B cell (primary cell): ENCODE measurements at regions not wholly inside any gene's neighbourhood (a gene's known extent, or its start where the extent isn't known, plus 50 kb on each side); places are given as distances from the start of the nearest gene placed in this dataset.

ENCODE experiments used
- ATAC-seq: fragments of 200-7000 bp; cut with Tn5 transposase; one replicate; pipeline ENCODE4 v1.10.0; 2021; ENCODE audit warnings: low read depth, mild to moderate bottlenecking, moderate number of reproducible peaks, moderate library complexity
- CTCF ChIA-PET: fragments of 350-600 bp; sonication (Branson Sonifier 250); formaldehyde crosslinking; loops from one replicate; lab custom pipeline; 2021; ENCODE audit warnings: antibody characterized with exemption, inconsistent platforms; lab: Charles Lee
- POLR2A ChIA-PET: fragments of 350-600 bp; sonication (Branson Sonifier 250); formaldehyde crosslinking; loops from one replicate; lab custom pipeline; 2021; ENCODE audit warnings: antibody characterized with exemption; lab: Charles Lee
- DNase-seq: peaks from one replicate; pipeline ENCODE4 v3.0.0; 2013
- H2AFZ ChIP-seq: 2 replicates; pipeline ENCODE4 v1.6.1; 2012; ENCODE audit warnings: mild to moderate bottlenecking, low read depth, low read length; ENCODE audit not compliant: insufficient read depth, poor library complexity, severe bottlenecking
- H3K27ac ChIP-seq, 2 donors: 1 replicate in 1 of 2; 2 replicates in 1 of 2; pipeline ENCODE4 v1.5.1; 2012 to 2013; ENCODE audit warnings: low read length in 2 of 2, mild to moderate bottlenecking in 2 of 2, moderate library complexity in 1 of 2
- H3K27me3 ChIP-seq, 4 experiments: fragments of 200-600 bp in 1 of 4; sonication (generic) in 1 of 4; replicated peaks in 1 of 4; 1 replicate in 2 of 4; 2 replicates in 2 of 4; pipeline versions ENCODE4 v1.6.1 to v1.7.0; 2013 to 2016; ENCODE audit warnings: low read length in 3 of 4, mild to moderate bottlenecking in 2 of 4, mixed read lengths in 1 of 4, moderate library complexity in 1 of 4; ENCODE audit not compliant: insufficient read depth in 4 of 4, control insufficient read depth in 3 of 4; ENCODE audit errors: control extremely low read depth in 1 of 4
- H3K36me3 ChIP-seq, 2 experiments: replicated peaks in 1 of 2; 1 replicate in 1 of 2; 2 replicates in 1 of 2; pipeline versions ENCODE4 v1.6.1 to v1.7.1; 2013; ENCODE audit warnings: low read length in 1 of 2; ENCODE audit not compliant: insufficient read depth in 2 of 2, control insufficient read depth in 1 of 2; ENCODE audit errors: control extremely low read depth in 1 of 2, extremely low read depth in 1 of 2
- H3K4me1 ChIP-seq, 2 donors: fragments of 200-600 bp in 1 of 2; sonication (generic) in 1 of 2; 1 replicate in 1 of 2; 2 replicates in 1 of 2; pipeline versions ENCODE4 v1.5.1 to v1.6.1; 2013 to 2017; ENCODE audit warnings: low read length in 2 of 2; ENCODE audit not compliant: control insufficient read depth in 2 of 2, insufficient read depth in 2 of 2
- H3K4me2 ChIP-seq: replicated peaks from 2 replicates; pipeline ENCODE3; 2012; ENCODE audit warnings: mild to moderate bottlenecking, low read depth, low read length; ENCODE audit not compliant: poor library complexity, severe bottlenecking
- H3K4me3 ChIP-seq, 5 experiments: fragments of 200-600 bp in 1 of 5; sonication (generic) in 1 of 5; 1 replicate in 3 of 5; 2 replicates in 2 of 5; pipeline versions ENCODE4 v1.5.1 to v1.7.0; 2011 to 2016; ENCODE audit warnings: low read length in 4 of 5, mild to moderate bottlenecking in 4 of 5, low read depth in 2 of 5, control low read depth in 1 of 5, moderate library complexity in 1 of 5; ENCODE audit not compliant: insufficient read depth in 1 of 5; ENCODE audit errors: control extremely low read depth in 1 of 5, extremely low read depth in 1 of 5
- H3K79me2 ChIP-seq: fragments of 200-600 bp; sonication (generic); one replicate; pipeline ENCODE4 v1.6.0; 2016; ENCODE audit warnings: low read length; ENCODE audit not compliant: control insufficient read depth, insufficient read depth
- H3K9ac ChIP-seq: fragments of 200-600 bp; sonication (generic); 2 replicates; pipeline ENCODE4 v1.6.1; 2017; ENCODE audit warnings: mild to moderate bottlenecking, low read length, moderate library complexity
- H3K9me3 ChIP-seq, 3 donors: one replicate each; pipeline versions ENCODE4 v1.6.1 to v1.7.1; 2013; ENCODE audit warnings: low read length in 2 of 3; ENCODE audit not compliant: control insufficient read depth in 2 of 3, insufficient read depth in 1 of 3; ENCODE audit errors: control extremely low read depth in 1 of 3
- H4K20me1 ChIP-seq: 2 replicates; pipeline ENCODE4 v1.6.0; 2012; ENCODE audit warnings: mild to moderate bottlenecking, low read length; ENCODE audit not compliant: insufficient read depth, control insufficient read depth, poor library complexity, severe bottlenecking
- H3K27ac Mint-ChIP-seq: one replicate; pipeline ENCODE4 v1.8.0; 2021; ENCODE audit warnings: mixed read lengths
- H3K27me3 Mint-ChIP-seq: one replicate; pipeline ENCODE4 v1.8.0; 2021; ENCODE audit warnings: mixed read lengths
- H3K4me1 Mint-ChIP-seq: one replicate; pipeline ENCODE4 v1.8.0; 2021; ENCODE audit warnings: mixed read lengths
- H3K4me3 Mint-ChIP-seq: one replicate; pipeline ENCODE4 v1.8.0; 2021; ENCODE audit warnings: mixed read lengths
- H3K9me3 Mint-ChIP-seq: one replicate; pipeline ENCODE4 v1.8.0; 2022; ENCODE audit warnings: mixed read lengths; ENCODE audit not compliant: insufficient read depth
- CTCF ChIP-seq: fragments of 200-600 bp; IDR thresholded peaks from one replicate; pipeline ENCODE4 v1.8.0; 2022; ENCODE audit warnings: antibody characterized with exemption, mild to moderate bottlenecking
- EZH2 ChIP-seq: IDR thresholded peaks from 2 replicates; pipeline ENCODE4 v1.6.1; 2012; ENCODE audit warnings: borderline replicate concordance, low read depth, mild to moderate bottlenecking, moderate library complexity, low read length; ENCODE audit not compliant: insufficient read depth, poor library complexity, severe bottlenecking
- WGBS: methylation state at CpG from one replicate; pipeline ENCODE4 v1.1.5; 2013; ENCODE audit warnings: missing lambda C conversion rate; ENCODE audit not compliant: insufficient coverage; 5-methylcytosine and 5-hydroxymethylcytosine counted together
- intact Hi-C: fragments of 100-400 bp; cut with micrococcal nuclease; formaldehyde crosslinking; loops from one replicate; pipeline ENCODE4 v1.10.0; 2022

DNA sequence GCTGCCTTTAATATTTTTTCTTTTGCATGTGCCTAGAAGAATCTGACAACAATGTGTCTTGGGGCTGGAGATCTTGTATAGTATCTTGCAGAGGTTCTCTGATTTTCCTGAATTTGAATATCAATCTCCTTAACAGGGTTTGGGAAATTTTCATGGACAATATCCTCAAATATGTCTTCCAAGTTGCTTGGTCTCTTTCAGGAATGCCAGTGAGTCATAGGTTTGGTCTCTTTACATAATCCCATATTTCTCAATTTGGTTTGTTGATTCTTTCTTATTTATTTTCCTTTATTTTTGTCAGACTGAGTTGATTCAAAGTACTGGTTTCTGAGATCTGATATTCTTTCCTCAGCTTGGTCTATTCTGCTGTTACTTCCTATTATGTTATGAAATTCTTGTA is 208.7 kb upstream of the GLI3 start:
- no peaks in the 10 kb centered on the region for H3K79me2 ChIP-seq
- no peaks in the 10 kb centered on the region for H4K20me1 ChIP-seq
- no peak overlapping the region for H3K9ac ChIP-seq
- H3K9me3 ChIP-seq = peaks cover 0 to 6% (median 2%) of the 10 kb centered on the region in 3 donors
- DNase-seq (no peak), ATAC-seq (no peak)
- H3K4me1 ChIP-seq = no peaks in the 10 kb centered on the region
- no peak overlapping the region for H2AFZ ChIP-seq
- Mint-ChIP-seq H3K4me1 (no peaks in the 10 kb centered on the region), H3K4me3 (no peak overlapping the region), H3K27me3 (peaks cover 6% of the 10 kb centered on the region), H3K27ac (no peak overlapping the region), H3K9me3 (peaks cover 5% of the 10 kb centered on the region)
- no peak overlapping the region for H3K27ac ChIP-seq
- H3K4me3 ChIP-seq = no peak overlapping the region
- POLR2A ChIA-PET = no interaction called here
- TF ChIP-seq EZH2 (no peak), CTCF (no peak)
- H3K4me2 ChIP-seq = no peak overlapping the region
- intact Hi-C loops = no loop called here
- no peaks in the 10 kb centered on the region for H3K36me3 ChIP-seq
- no peaks in the 10 kb centered on the region for H3K27me3 ChIP-seq
- CTCF ChIA-PET = no interaction called here

DNA sequence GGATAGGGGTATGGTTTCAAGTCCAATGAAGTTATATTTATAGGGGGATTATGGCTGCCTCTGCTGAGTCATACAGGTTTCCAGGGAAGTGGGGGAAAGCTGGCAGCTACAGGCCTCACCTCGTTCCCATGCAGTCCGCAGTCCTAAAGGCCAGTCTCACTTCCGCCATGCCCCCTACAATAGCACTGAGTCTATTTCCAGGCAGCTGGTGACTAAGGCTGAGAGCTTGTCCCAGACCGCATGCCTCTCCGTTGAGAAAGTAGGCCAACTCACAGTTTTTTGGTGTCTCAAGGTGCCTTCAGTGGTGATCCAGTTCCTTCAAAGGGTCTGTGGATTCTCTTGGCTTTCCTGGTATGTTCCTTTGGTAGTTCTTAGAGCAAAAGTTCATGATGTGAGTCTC is 203.9 kb upstream of the GLI3 start:
- Histone ChIP-seq H3K79me2 (no peaks in the 10 kb centered on the region), H3K27me3 (no peaks in the 10 kb centered on the region), H3K9me3 (peaks cover 0 to 7% (median 5%) of the 10 kb centered on the region in 3 donors), H2AFZ (no peak overlapping the region), H3K9ac (no peak overlapping the region), H3K4me3 (no peak overlapping the region), H3K4me2 (no peak overlapping the region), H3K27ac (no peak overlapping the region), H3K36me3 (no peaks in the 10 kb centered on the region), H3K4me1 (no peaks in the 10 kb centered on the region), H4K20me1 (no peaks in the 10 kb centered on the region)
- no peaks in the 10 kb centered on the region for H3K4me1 Mint-ChIP-seq
- POLR2A ChIA-PET = no interaction called here
- H3K27ac Mint-ChIP-seq = no peak overlapping the region
- H3K27me3 Mint-ChIP-seq = no peaks in the 10 kb centered on the region
- no peak for DNase-seq
- no peak overlapping the region for H3K4me3 Mint-ChIP-seq
- no peak for ATAC-seq
- H3K9me3 Mint-ChIP-seq = peaks cover 14% of the 10 kb centered on the region
- WGBS = 90% methylated on average over 5 of the region's 5 CpGs
- TF ChIP-seq EZH2 = no peak
- no peak for TF ChIP-seq CTCF
- CTCF ChIA-PET = no interaction called here
- intact Hi-C loops = no loop called here
